NB4 (cell line): ENCODE measurements at regions not wholly inside any gene's neighbourhood (a gene's known extent, or its start where the extent isn't known, plus 50 kb on each side); places are given as distances from the start of the nearest gene placed in this dataset.
"Not testable (repeated sequence)": the region's sequence is repeated elsewhere in the genome, so short reads cannot be mapped to it uniquely, and the experiment has no call there.

Experiments used
- MYC ChIP-seq: IDR thresholded peaks from 2 replicates; pipeline ENCODE4 v1.6.1; 2011; ENCODE audit warnings: low read depth, low read length
- POLR2A ChIP-seq: IDR thresholded peaks from 2 replicates; pipeline ENCODE4 v1.6.1; 2011; ENCODE audit warnings: mild to moderate bottlenecking; ENCODE audit not compliant: insufficient read length; ENCODE audit errors: extremely low read depth
- TF ChIP-seq, protein P1 (sequence below): IDR thresholded peaks from one replicate; pipeline ENCODE4 v1.5.1; 2012; ENCODE audit warnings: low read depth, low read length
- TF ChIP-seq, protein P2 (sequence below): IDR thresholded peaks from 2 replicates; pipeline ENCODE4 v1.6.1; 2011; ENCODE audit warnings: low read depth, low read length

DNA sequence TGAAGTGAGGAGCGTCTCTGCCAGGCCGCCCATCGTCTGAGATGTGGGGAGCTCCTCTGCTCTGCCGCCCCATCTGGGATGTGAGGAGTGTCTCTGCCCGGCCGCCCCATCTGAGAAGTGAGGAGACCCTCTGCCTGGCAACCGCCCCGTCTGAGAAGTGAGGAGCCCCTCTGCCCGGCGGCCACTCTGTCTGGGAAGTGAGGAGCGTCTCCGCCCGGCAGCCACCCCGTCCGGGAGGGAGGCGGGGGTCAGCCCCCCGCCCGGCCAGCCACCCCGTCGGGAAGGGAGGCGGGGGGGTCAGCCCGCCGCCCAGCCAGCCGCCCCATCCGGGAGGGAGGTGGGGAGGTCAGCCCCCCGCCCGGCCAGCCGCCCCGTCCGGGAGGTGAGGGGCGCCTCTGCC lies 77.6 kb upstream of the ADORA2B start:
- not testable (repeated sequence) for TF ChIP-seq POLR2A, MYC
- TF ChIP-seq, protein P1, sequence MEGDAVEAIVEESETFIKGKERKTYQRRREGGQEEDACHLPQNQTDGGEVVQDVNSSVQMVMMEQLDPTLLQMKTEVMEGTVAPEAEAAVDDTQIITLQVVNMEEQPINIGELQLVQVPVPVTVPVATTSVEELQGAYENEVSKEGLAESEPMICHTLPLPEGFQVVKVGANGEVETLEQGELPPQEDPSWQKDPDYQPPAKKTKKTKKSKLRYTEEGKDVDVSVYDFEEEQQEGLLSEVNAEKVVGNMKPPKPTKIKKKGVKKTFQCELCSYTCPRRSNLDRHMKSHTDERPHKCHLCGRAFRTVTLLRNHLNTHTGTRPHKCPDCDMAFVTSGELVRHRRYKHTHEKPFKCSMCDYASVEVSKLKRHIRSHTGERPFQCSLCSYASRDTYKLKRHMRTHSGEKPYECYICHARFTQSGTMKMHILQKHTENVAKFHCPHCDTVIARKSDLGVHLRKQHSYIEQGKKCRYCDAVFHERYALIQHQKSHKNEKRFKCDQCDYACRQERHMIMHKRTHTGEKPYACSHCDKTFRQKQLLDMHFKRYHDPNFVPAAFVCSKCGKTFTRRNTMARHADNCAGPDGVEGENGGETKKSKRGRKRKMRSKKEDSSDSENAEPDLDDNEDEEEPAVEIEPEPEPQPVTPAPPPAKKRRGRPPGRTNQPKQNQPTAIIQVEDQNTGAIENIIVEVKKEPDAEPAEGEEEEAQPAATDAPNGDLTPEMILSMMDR, result not testable (repeated sequence)
- TF ChIP-seq, protein P2, sequence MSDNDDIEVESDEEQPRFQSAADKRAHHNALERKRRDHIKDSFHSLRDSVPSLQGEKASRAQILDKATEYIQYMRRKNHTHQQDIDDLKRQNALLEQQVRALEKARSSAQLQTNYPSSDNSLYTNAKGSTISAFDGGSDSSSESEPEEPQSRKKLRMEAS, result not testable (repeated sequence)
